Parathyroid adenoma (tissue), 2 donors: ENCODE measurements at regions not wholly inside any gene's neighbourhood (a gene's known extent, or its start where the extent isn't known, plus 50 kb on each side); places are given as distances from the start of the nearest gene placed in this dataset.
A peak's percentile ranks its signal among the peaks of the same experiment; 100 is the strongest.

Experiments used
- H2AFZ ChIP-seq: fragments of 300-600 bp; sonication (generic); one replicate; pipeline ENCODE4 v1.7.0; 2017; ENCODE audit warnings: antibody characterized with exemption, mild to moderate bottlenecking
- H3K27ac ChIP-seq: fragments of 300-600 bp; sonication (generic); one replicate; pipeline ENCODE4 v1.7.0; 2017
- H3K27me3 ChIP-seq: fragments of 300-600 bp; sonication (generic); one replicate; pipeline ENCODE4 v1.7.0; 2017; ENCODE audit warnings: low read length; ENCODE audit not compliant: control insufficient read depth, insufficient read depth
- H3K36me3 ChIP-seq: fragments of 300-600 bp; sonication (generic); one replicate; pipeline ENCODE4 v1.7.0; 2017; ENCODE audit warnings: low read length; ENCODE audit not compliant: control insufficient read depth, insufficient read depth
- H3K4me1 ChIP-seq: fragments of 300-600 bp; sonication (generic); one replicate; pipeline ENCODE4 v1.7.0; 2017; ENCODE audit warnings: control low read depth
- H3K4me2 ChIP-seq: fragments of 300-600 bp; sonication (generic); one replicate; pipeline ENCODE4 v1.7.0; 2017; ENCODE audit warnings: low read length
- H3K4me3 ChIP-seq: fragments of 300-600 bp; sonication (generic); one replicate; pipeline ENCODE4 v1.7.0; 2017; ENCODE audit warnings: low read depth, low read length
- H3K79me2 ChIP-seq: fragments of 300-600 bp; sonication (generic); one replicate; pipeline ENCODE4 v1.7.0; 2017; ENCODE audit warnings: control low read depth
- H3K9ac ChIP-seq: fragments of 300-600 bp; sonication (generic); one replicate; pipeline ENCODE4 v1.7.0; 2017; ENCODE audit warnings: mild to moderate bottlenecking
- H3K9me3 ChIP-seq: fragments of 300-600 bp; sonication (generic); one replicate; pipeline ENCODE4 v1.7.0; 2017; ENCODE audit warnings: low read length; ENCODE audit not compliant: control insufficient read depth
- CTCF ChIP-seq: fragments of 300-600 bp; sonication (generic); IDR thresholded peaks from one replicate; pipeline ENCODE4 v1.7.0; 2017; ENCODE audit warnings: antibody characterized with exemption, mild to moderate bottlenecking
- donor health status: primary hyperparathyroidism.

- no peak overlapping the region for H3K9ac ChIP-seq
- H3K27ac ChIP-seq, result no peak overlapping the region
- no peaks in the 10 kb centered on the region for H3K36me3 ChIP-seq
- no peaks in the 10 kb centered on the region for H3K4me1 ChIP-seq
- no peaks in the 10 kb centered on the region for H3K27me3 ChIP-seq
- peak; percentile 15 for TF ChIP-seq CTCF
- no peak overlapping the region for H2AFZ ChIP-seq
- no peaks in the 10 kb centered on the region for H3K79me2 ChIP-seq
- no peak overlapping the region for H3K4me3 ChIP-seq
- no peaks in the 10 kb centered on the region for H3K9me3 ChIP-seq
- no peak overlapping the region for H3K4me2 ChIP-seq
These were observed 81.9 kb downstream of the ZNF726 start for GRCh38 chr19:23996549-23996948.

- no peaks in the 10 kb centered on the region for H3K79me2 ChIP-seq
- TF ChIP-seq CTCF, result no peak
- no peaks in the 10 kb centered on the region for H3K27me3 ChIP-seq
- no peak overlapping the region for H3K4me3 ChIP-seq
- H3K4me1 ChIP-seq, result no peaks in the 10 kb centered on the region
- H3K4me2 ChIP-seq, result no peak overlapping the region
- H3K27ac ChIP-seq, result no peak overlapping the region
- no peaks in the 10 kb centered on the region for H3K36me3 ChIP-seq
- H3K9ac ChIP-seq, result no peak overlapping the region
- H2AFZ ChIP-seq, result no peak overlapping the region
- H3K9me3 ChIP-seq, result no peaks in the 10 kb centered on the region
These were observed 83.9 kb downstream of the ZNF726 start for GRCh38 chr19:23998568-23998967.

GRCh38 chr19:23999821-24000610 is 85.3 kb downstream of the ZNF726 start:
- H3K9ac ChIP-seq, result no peak overlapping the region
- no peaks in the 10 kb centered on the region for H3K9me3 ChIP-seq
- H3K4me3 ChIP-seq, result no peak overlapping the region
- no peaks in the 10 kb centered on the region for H3K27me3 ChIP-seq
- no peak overlapping the region for H2AFZ ChIP-seq
- no peaks in the 10 kb centered on the region for H3K79me2 ChIP-seq
- TF ChIP-seq CTCF, result no peak
- no peak overlapping the region for H3K4me2 ChIP-seq
- no peaks in the 10 kb centered on the region for H3K4me1 ChIP-seq
- H3K27ac ChIP-seq, result no peak overlapping the region
- no peaks in the 10 kb centered on the region for H3K36me3 ChIP-seq

- H3K36me3 ChIP-seq, result no peaks in the 10 kb centered on the region
- no peaks in the 10 kb centered on the region for H3K9me3 ChIP-seq
- H3K27me3 ChIP-seq, result no peaks in the 10 kb centered on the region
- H3K79me2 ChIP-seq, result no peaks in the 10 kb centered on the region
- TF ChIP-seq CTCF, result no peak
- H3K4me1 ChIP-seq, result no peaks in the 10 kb centered on the region
- H3K27ac ChIP-seq, result no peak overlapping the region
- H3K9ac ChIP-seq, result no peak overlapping the region
- H2AFZ ChIP-seq, result no peak overlapping the region
- no peak overlapping the region for H3K4me2 ChIP-seq
- no peak overlapping the region for H3K4me3 ChIP-seq
These were observed 86.0 kb downstream of the ZNF726 start for GRCh38 chr19:24000656-24001055.
